NCI-H2029 treated with DMSO at 0.1 percent for 48 hours (cell line): ENCODE measurements at regions not wholly inside any gene's neighbourhood (a gene's known extent, or its start where the extent isn't known, plus 50 kb on each side); places are given as distances from the start of the nearest gene placed in this dataset.
A peak's percentile ranks its signal among the peaks of the same experiment; 100 is the strongest.
"Not testable (repeated sequence)": the region's sequence is repeated elsewhere in the genome, so short reads cannot be mapped to it uniquely, and the experiment has no call there.

ENCODE experiments used
- DNase-seq: peaks from one replicate; lab custom pipeline; 2025; lab: John Stamatoyannopoulos, UW

GRCh38 chr1:218935408-218935807 lies 238.3 kb upstream of the LYPLAL1 start:
- DNase-seq: not testable (repeated sequence)

GRCh38 chr1:218938259-218938658 lies 235.4 kb upstream of the LYPLAL1 start:
- DNase-seq: no peak

GRCh38 chr1:218939095-218939494 lies 234.6 kb upstream of the LYPLAL1 start:
- DNase-seq: no peak

GRCh38 chr1:218942431-218942830 lies 231.2 kb upstream of the LYPLAL1 start:
- DNase-seq: no peak

GRCh38 chr1:218943371-218943770 lies 230.3 kb upstream of the LYPLAL1 start:
- no peak for DNase-seq

GRCh38 chr1:218945050-218945449 lies 228.6 kb upstream of the LYPLAL1 start:
- no peak for DNase-seq

- no peak for DNase-seq
Observed at GRCh38 chr1:218946147-218946546, 227.5 kb upstream of the LYPLAL1 start.

GRCh38 chr1:218948446-218948845 lies 225.2 kb upstream of the LYPLAL1 start:
- DNase-seq: no peak

- DNase-seq: no peak
Observed at GRCh38 chr1:218953386-218953785, 220.3 kb upstream of the LYPLAL1 start.

GRCh38 chr1:218957971-218958370 lies 215.7 kb upstream of the LYPLAL1 start:
- no peak for DNase-seq

GRCh38 chr1:218959784-218960183 lies 213.9 kb upstream of the LYPLAL1 start:
- DNase-seq: no peak

GRCh38 chr1:218964471-218965185 lies 209.1 kb upstream of the LYPLAL1 start:
- no peak for DNase-seq

GRCh38 chr1:218965821-218966220 lies 207.9 kb upstream of the LYPLAL1 start:
- no peak for DNase-seq

- DNase-seq: no peak
Observed at GRCh38 chr1:218967254-218967653, 206.4 kb upstream of the LYPLAL1 start.

- no peak for DNase-seq
Observed at GRCh38 chr1:218967836-218968235, 205.8 kb upstream of the LYPLAL1 start.

GRCh38 chr1:218969006-218969405 lies 204.7 kb upstream of the LYPLAL1 start:
- no peak for DNase-seq

GRCh38 chr1:218970397-218970990 lies 203.2 kb upstream of the LYPLAL1 start:
- no peak for DNase-seq

- no peak for DNase-seq
Observed at GRCh38 chr1:218971156-218971555, 202.5 kb upstream of the LYPLAL1 start.

GRCh38 chr1:218980881-218981280 lies 192.8 kb upstream of the LYPLAL1 start:
- DNase-seq: no peak

GRCh38 chr1:218982482-218982881 lies 191.2 kb upstream of the LYPLAL1 start:
- peak; percentile 1 for DNase-seq

GRCh38 chr1:218983433-218983832 lies 190.2 kb upstream of the LYPLAL1 start:
- no peak for DNase-seq

- no peak for DNase-seq
Observed at GRCh38 chr1:218983848-218984247, 189.8 kb upstream of the LYPLAL1 start.

- peak; percentile 62 for DNase-seq
Observed at GRCh38 chr1:218985424-218985984, 188.2 kb upstream of the LYPLAL1 start.

- no peak for DNase-seq
Observed at GRCh38 chr1:218986816-218987215, 186.9 kb upstream of the LYPLAL1 start.
